DMS153 treated with DMSO at 0.1 percent for 48 hours (cell line): ENCODE measurements at regions not wholly inside any gene's neighbourhood (a gene's known extent, or its start where the extent isn't known, plus 50 kb on each side); places are given as distances from the start of the nearest gene placed in this dataset.

Experiments
- DNase-seq: peaks from one replicate; lab custom pipeline; 2025; ENCODE audit not compliant: unreplicated experiment; lab: John Stamatoyannopoulos, UW

GRCh38 chr2:239905884-239906654, 119.1 kb downstream of the NDUFA10 start:
- DNase-seq: no peak

GRCh38 chr2:239905306-239905705, 119.8 kb downstream of the NDUFA10 start:
- no peak for DNase-seq

- no peak for DNase-seq
Observed at GRCh38 chr2:239904496-239904895, 120.6 kb downstream of the NDUFA10 start.

GRCh38 chr2:239903803-239904202, 121.3 kb downstream of the NDUFA10 start:
- DNase-seq: no peak

- DNase-seq: no peak
Observed at GRCh38 chr2:239903210-239903609, 121.9 kb downstream of the NDUFA10 start.

- DNase-seq: no peak
Observed at GRCh38 chr2:239902749-239903201, 122.4 kb downstream of the NDUFA10 start.

GRCh38 chr2:239898292-239898925, 126.7 kb downstream of the NDUFA10 start:
- DNase-seq: no peak

GRCh38 chr2:239897596-239898235, 127.4 kb downstream of the NDUFA10 start:
- no peak for DNase-seq

- DNase-seq: no peak
Observed at GRCh38 chr2:239896075-239896474, 129.1 kb downstream of the NDUFA10 start.

GRCh38 chr2:239895669-239896068, 129.5 kb downstream of the NDUFA10 start:
- no peak for DNase-seq

GRCh38 chr2:239895116-239895515, 130.0 kb downstream of the NDUFA10 start:
- DNase-seq: no peak

- no peak for DNase-seq
Observed at GRCh38 chr2:239894276-239894675, 130.9 kb downstream of the NDUFA10 start.

GRCh38 chr2:239893236-239893515, 132.0 kb downstream of the NDUFA10 start:
- DNase-seq: no peak

GRCh38 chr2:239892441-239893235, 132.5 kb downstream of the NDUFA10 start:
- no peak for DNase-seq

- DNase-seq: no peak
Observed at GRCh38 chr2:239891698-239892097, 133.4 kb downstream of the NDUFA10 start.

- DNase-seq: no peak
Observed at GRCh38 chr2:239890206-239890746, 134.9 kb downstream of the NDUFA10 start.

- DNase-seq: no peak
Observed at GRCh38 chr2:239889641-239890121, 135.5 kb downstream of the NDUFA10 start.

GRCh38 chr2:239887604-239888003, 137.5 kb downstream of the NDUFA10 start:
- DNase-seq: no peak

GRCh38 chr2:239886781-239887180, 138.4 kb downstream of the NDUFA10 start:
- DNase-seq: no peak

GRCh38 chr2:239884875-239885274, 140.3 kb downstream of the NDUFA10 start:
- no peak for DNase-seq

- DNase-seq: no peak
Observed at GRCh38 chr2:239884051-239884405, 141.1 kb downstream of the NDUFA10 start.
